ENCODE measurements at regions not wholly inside any gene's neighbourhood (a gene's known extent, or its start where the extent isn't known, plus 50 kb on each side); places are given as distances from the start of the nearest gene placed in this dataset.
A peak's percentile ranks its signal among the peaks of the same experiment; 100 is the strongest.

- DNase-seq, result peak; percentile 43
Measured at GRCh38 chr18:78559584-78559983, 420.0 kb upstream of the SALL3 start.

GRCh38 chr18:78561757-78562510 is 417.7 kb upstream of the SALL3 start:
- peak; percentile 0 for DNase-seq

- peak; percentile 30 for DNase-seq
Measured at GRCh38 chr18:78562531-78562961, 417.1 kb upstream of the SALL3 start.

GRCh38 chr18:78563110-78563509 is 416.5 kb upstream of the SALL3 start:
- peak; percentile 24 for DNase-seq

- peak; percentile 9 for DNase-seq
Measured at GRCh38 chr18:78564030-78564429, 415.6 kb upstream of the SALL3 start.

- DNase-seq, result peak; percentile 44
Measured at GRCh38 chr18:78564518-78564917, 415.1 kb upstream of the SALL3 start.

- peak; percentile 32 for DNase-seq
Measured at GRCh38 chr18:78565240-78565639, 414.4 kb upstream of the SALL3 start.

- no peak for DNase-seq
Measured at GRCh38 chr18:78566065-78566464, 413.6 kb upstream of the SALL3 start.

GRCh38 chr18:78566720-78567119 is 412.9 kb upstream of the SALL3 start:
- peak; percentile 7 for DNase-seq

- DNase-seq, result peak; percentile 9
Measured at GRCh38 chr18:78571063-78571785, 408.4 kb upstream of the SALL3 start.

- peak; percentile 26 for DNase-seq
Measured at GRCh38 chr18:78571831-78572347, 407.7 kb upstream of the SALL3 start.

GRCh38 chr18:78573773-78574172 is 405.8 kb upstream of the SALL3 start:
- no peak for DNase-seq

- DNase-seq, result peak; percentile 30
Measured at GRCh38 chr18:78576967-78577366, 402.7 kb upstream of the SALL3 start.

GRCh38 chr18:78579449-78579848 is 400.2 kb upstream of the SALL3 start:
- no peak for DNase-seq

GRCh38 chr18:78579854-78580577 is 399.6 kb upstream of the SALL3 start:
- DNase-seq, result peak; percentile 38

- peak; percentile 17 for DNase-seq
Measured at GRCh38 chr18:78580835-78581339, 398.7 kb upstream of the SALL3 start.

GRCh38 chr18:78582181-78582709 is 397.4 kb upstream of the SALL3 start:
- DNase-seq, result peak; percentile 11

- peak; percentile 47 for DNase-seq
Measured at GRCh38 chr18:78582898-78583738, 396.5 kb upstream of the SALL3 start.

- DNase-seq, result peak; percentile 45
Measured at GRCh38 chr18:78583739-78584458, 395.7 kb upstream of the SALL3 start.

GRCh38 chr18:78584459-78585022 is 395.1 kb upstream of the SALL3 start:
- peak; percentile 47 for DNase-seq

GRCh38 chr18:78586586-78586985 is 393.0 kb upstream of the SALL3 start:
- DNase-seq, result peak; percentile 26

All from activated CD8-positive, alpha-beta memory T cell treated with anti-CD3 and anti-CD28 coated beads for 24 hours (primary cell).